Sigmoid colon (tissue), 4 donors: ENCODE measurements at regions not wholly inside any gene's neighbourhood (a gene's known extent, or its start where the extent isn't known, plus 50 kb on each side); places are given as distances from the start of the nearest gene placed in this dataset.

Source experiments
- EP300 ChIP-seq, 4 donors: sonication (generic); formaldehyde crosslinking; IDR thresholded peaks; one replicate each; pipeline ENCODE4 v1.6.1; 2017; ENCODE audit warnings: antibody characterized with exemption in 4 of 4
- POLR2A ChIP-seq, 2 donors: fragments of 450-650 bp; IDR thresholded peaks; one replicate each; pipeline ENCODE4 v1.6.1; 2016; ENCODE audit warnings: antibody characterized with exemption in 2 of 2, mild to moderate bottlenecking in 2 of 2, moderate library complexity in 2 of 2
- POLR2AphosphoS5 ChIP-seq, 4 donors: sonication (generic); formaldehyde crosslinking; IDR thresholded peaks; one replicate each; pipeline ENCODE4 v1.6.1; 2017; ENCODE audit warnings: antibody characterized with exemption in 4 of 4

GRCh38 chr15:70576276-70576675 is 187.1 kb downstream of the UACA start:
- no peak for TF ChIP-seq POLR2A (IDR thresholded peaks at IDR 0.05)
- no peak for TF ChIP-seq POLR2AphosphoS5 (IDR thresholded peaks at IDR 0.05)
- TF ChIP-seq EP300 (IDR thresholded peaks at IDR 0.05), result no peak
